H1 (cell line): ENCODE measurements at regions not wholly inside any gene's neighbourhood (a gene's known extent, or its start where the extent isn't known, plus 50 kb on each side); places are given as distances from the start of the nearest gene placed in this dataset.
A peak's percentile ranks its signal among the peaks of the same experiment; 100 is the strongest.

Source experiments
- CTCF ChIA-PET: fragments of 300-600 bp; sonication (Branson Sonifier 250); formaldehyde crosslinking; loops from one replicate; lab custom pipeline; 2021; ENCODE audit not compliant: partially characterized antibody; lab: Charles Lee
- POLR2A ChIA-PET: fragments of 300-600 bp; sonication (Branson Sonifier 250); formaldehyde crosslinking; loops from one replicate; lab custom pipeline; 2021; ENCODE audit warnings: inconsistent platforms; ENCODE audit not compliant: partially characterized antibody; lab: Charles Lee
- DNase-seq, 2 experiments: peaks; one replicate each; pipeline versions ENCODE4 v3.0.0 to v3.0.0-alpha.2; 2010 to 2022; ENCODE audit warnings: low spot score in 2 of 2, low read depth in 1 of 2, mixed read lengths in 1 of 2
- FAIRE-seq: peaks from 2 replicates; lab custom pipeline; 2011; peaks lifted over from hg19 to GRCh38; lab: Jason Lieb, UNC
- H2AFZ ChIP-seq: 2 replicates; pipeline ENCODE4 v1.8.1; 2012; ENCODE audit warnings: low read length, inconsistent platforms
- H2AK5ac ChIP-seq: 2 replicates; pipeline ENCODE4 v1.6.1; 2013; ENCODE audit warnings: low read depth, low read length
- H2BK120ac ChIP-seq: replicated peaks from 2 replicates; pipeline ENCODE3; 2013; ENCODE audit warnings: low read depth, low read length, inconsistent platforms
- H2BK12ac ChIP-seq: 2 replicates; pipeline ENCODE4 v1.6.1; 2013; ENCODE audit warnings: low read depth, low read length
- H2BK15ac ChIP-seq: 2 replicates; pipeline ENCODE4 v1.6.1; 2013; ENCODE audit warnings: low read length
- H2BK20ac ChIP-seq: 2 replicates; pipeline ENCODE4 v1.6.1; 2013; ENCODE audit warnings: low read length
- H2BK5ac ChIP-seq: 2 replicates; pipeline ENCODE4 v1.6.1; 2013; ENCODE audit warnings: low read depth, low read length
- H3K14ac ChIP-seq: 2 replicates; pipeline ENCODE4 v1.6.1; 2013; ENCODE audit warnings: inconsistent platforms; ENCODE audit not compliant: insufficient read length
- H3K18ac ChIP-seq: 2 replicates; pipeline ENCODE4 v1.6.1; 2013; ENCODE audit warnings: low read length; ENCODE audit errors: extremely low read depth
- H3K23ac ChIP-seq: 2 replicates; pipeline ENCODE4 v1.6.1; 2013; ENCODE audit warnings: inconsistent platforms; ENCODE audit not compliant: insufficient read length
- H3K23me2 ChIP-seq: 2 replicates; pipeline ENCODE4 v1.6.1; 2013; ENCODE audit warnings: low read depth, low read length
- H3K27ac ChIP-seq: 2 replicates; pipeline ENCODE4 v1.6.1; 2011; ENCODE audit warnings: low read depth, low read length, inconsistent platforms
- H3K27me3 ChIP-seq, 4 experiments: replicated peaks in 1 of 4; 1 replicate in 1 of 4; 2 replicates in 3 of 4; pipeline versions ENCODE4 v1.6.1 to v1.8.1; 2011 to 2013; ENCODE audit warnings: low read length in 3 of 4, mild to moderate bottlenecking in 3 of 4, inconsistent platforms in 2 of 4, mixed read lengths in 2 of 4, moderate library complexity in 1 of 4; ENCODE audit not compliant: control insufficient read depth in 3 of 4, insufficient read depth in 3 of 4; ENCODE audit errors: extremely low read depth in 1 of 4
- H3K36me3 ChIP-seq, 4 experiments: 2 replicates each; pipeline versions ENCODE4 v1.6.1 to v1.8.1; 2011 to 2013; ENCODE audit warnings: mild to moderate bottlenecking in 4 of 4, low read length in 3 of 4, moderate library complexity in 2 of 4, control low read depth in 1 of 4, inconsistent platforms in 1 of 4; ENCODE audit not compliant: insufficient read depth in 4 of 4, control insufficient read depth in 2 of 4
- H3K4ac ChIP-seq: replicated peaks from 2 replicates; pipeline ENCODE3; 2013; ENCODE audit warnings: low read length, low read depth, mixed read lengths, inconsistent platforms; ENCODE audit not compliant: insufficient read length
- H3K4me1 ChIP-seq, 4 experiments: replicated peaks in 1 of 4; 1 replicate in 1 of 4; 2 replicates in 3 of 4; pipeline versions ENCODE4 v1.6.1 to v1.8.1; 2011 to 2013; ENCODE audit warnings: low read length in 3 of 4, inconsistent platforms in 2 of 4, mixed read lengths in 1 of 4; ENCODE audit not compliant: insufficient read depth in 4 of 4, control insufficient read depth in 3 of 4
- H3K4me2 ChIP-seq, 2 experiments: 2 replicates each; pipeline versions ENCODE4 v1.6.1 to v1.8.1; 2011 to 2013; ENCODE audit warnings: low read depth in 2 of 2, low read length in 2 of 2, control low read depth in 1 of 2, inconsistent platforms in 1 of 2, mild to moderate bottlenecking in 1 of 2; ENCODE audit not compliant: insufficient read depth in 1 of 2
- H3K4me3 ChIP-seq, 4 experiments: fragments of 200-600, 300-600 bp in 1 of 4; sonication (generic), shearing (Covaris generic), sonication (Bioruptor Twin) in 1 of 4; 2 replicates each; pipeline versions ENCODE4 v1.5.1 to v1.8.1; 2011 to 2016; ENCODE audit warnings: low read length in 4 of 4, low read depth in 3 of 4, control low read depth in 2 of 4, inconsistent platforms in 2 of 4, mild to moderate bottlenecking in 2 of 4, mixed read lengths in 1 of 4, moderate library complexity in 1 of 4; ENCODE audit not compliant: insufficient read depth in 2 of 4; ENCODE audit errors: extremely low read depth in 1 of 4
- H3K56ac ChIP-seq: replicated peaks from 2 replicates; pipeline ENCODE3; 2013; ENCODE audit warnings: low read depth, mild to moderate bottlenecking, mixed read lengths, low read length, inconsistent platforms; ENCODE audit not compliant: insufficient read length
- H3K79me1 ChIP-seq: 2 replicates; pipeline ENCODE4 v1.6.1; 2013; ENCODE audit warnings: low read depth, low read length, control low read depth
- H3K79me2 ChIP-seq, 2 experiments: 2 replicates each; pipeline versions ENCODE4 v1.6.1 to v1.8.1; 2012 to 2013; ENCODE audit warnings: low read length in 2 of 2, mild to moderate bottlenecking in 2 of 2, inconsistent platforms in 1 of 2; ENCODE audit not compliant: insufficient read depth in 2 of 2, control insufficient read depth in 1 of 2
- H3K9ac ChIP-seq, 4 experiments: replicated peaks in 1 of 4; 1 replicate in 1 of 4; 2 replicates in 3 of 4; pipeline versions ENCODE4 v1.6.1 to v1.8.1; 2011 to 2013; ENCODE audit warnings: low read depth in 3 of 4, low read length in 3 of 4, control low read depth in 2 of 4, mild to moderate bottlenecking in 2 of 4, moderate library complexity in 2 of 4, inconsistent platforms in 1 of 4; ENCODE audit errors: extremely low read depth in 1 of 4
- H3K9me3 ChIP-seq, 2 experiments: 2 replicates each; pipeline versions ENCODE4 v1.6.1 to v1.8.1; 2012 to 2013; ENCODE audit warnings: mild to moderate bottlenecking in 2 of 2, moderate library complexity in 2 of 2, control low read depth in 1 of 2, inconsistent platforms in 1 of 2, low read depth in 1 of 2, low read length in 1 of 2, mixed read lengths in 1 of 2; ENCODE audit not compliant: insufficient read depth in 2 of 2
- H4K20me1 ChIP-seq, 2 experiments: replicated peaks in 1 of 2; 2 replicates each; pipeline versions ENCODE3 to v1.8.1; 2011 to 2013; ENCODE audit warnings: inconsistent platforms in 2 of 2, low read length in 2 of 2, mild to moderate bottlenecking in 1 of 2; ENCODE audit not compliant: insufficient read depth in 2 of 2, control insufficient read depth in 1 of 2
- H4K5ac ChIP-seq: 2 replicates; pipeline ENCODE4 v1.6.1; 2013; ENCODE audit warnings: low read length, low read depth, mixed read lengths, inconsistent platforms; ENCODE audit not compliant: insufficient read length
- H4K8ac ChIP-seq: 2 replicates; pipeline ENCODE4 v1.8.0; 2013; ENCODE audit warnings: mild to moderate bottlenecking, moderate library complexity, low read length, inconsistent platforms; ENCODE audit not compliant: insufficient read depth; ENCODE audit errors: extremely low read depth
- H4K91ac ChIP-seq: replicated peaks from 2 replicates; pipeline ENCODE3; 2013; ENCODE audit warnings: low read length, mixed read lengths, inconsistent platforms; ENCODE audit not compliant: insufficient read length
- CTBP2 ChIP-seq: IDR thresholded peaks from 2 replicates; pipeline ENCODE4 v1.7.0; 2011; ENCODE audit warnings: borderline replicate concordance, mild to moderate bottlenecking, moderate library complexity, mixed read lengths, low read length; ENCODE audit not compliant: insufficient read depth, insufficient read length
- CTCF ChIP-seq, 3 experiments: IDR thresholded peaks; 1 replicate in 2 of 3; 2 replicates in 1 of 3; pipeline versions ENCODE4 v1.5.1 to v1.6.1; 2011; ENCODE audit warnings: low read length in 3 of 3, mild to moderate bottlenecking in 3 of 3, inconsistent platforms in 2 of 3, low read depth in 1 of 3, moderate library complexity in 1 of 3; ENCODE audit not compliant: insufficient read depth in 1 of 3; ENCODE audit errors: control extremely low read depth in 1 of 3
- POLR2AphosphoS5 ChIP-seq: IDR thresholded peaks from 2 replicates; pipeline ENCODE4 v1.6.1; 2011; ENCODE audit warnings: low read depth, low read length
- RAD21 ChIP-seq, 2 experiments: IDR thresholded peaks in 1 of 2; conservative IDR thresholded peaks in 1 of 2; 2 replicates each; pipeline ENCODE4 v1.6.1; 2011; ENCODE audit warnings: low read depth in 2 of 2, low read length in 2 of 2, improper control_type of control experiment in 1 of 2, inconsistent platforms in 1 of 2, mild to moderate bottlenecking in 1 of 2, moderate library complexity in 1 of 2
- WGBS, 2 experiments: shearing (Covaris generic) in 1 of 2; methylation state at CpG; one replicate each; pipeline versions ENCODE4 v1.1.6 to v1.1.7; 2013 to 2015; ENCODE audit warnings: low lambda C conversion rate in 2 of 2, mixed read lengths in 2 of 2, inconsistent platforms in 1 of 2, low coverage in 1 of 2, missing lambda C conversion rate in 1 of 2; ENCODE audit not compliant: insufficient replicate concordance in 2 of 2, insufficient coverage in 1 of 2, insufficient read length in 1 of 2; ENCODE audit errors: extremely low coverage in 1 of 2, missing lambda C conversion rate in 1 of 2; 5-methylcytosine and 5-hydroxymethylcytosine counted together

GRCh38 chr3:8301977-8302735, 199.5 kb upstream of the LMCD1 start:
- Histone ChIP-seq H3K14ac (no peak overlapping the region), H3K9me3 (no peaks in the 10 kb centered on the region), H3K27ac (no peak overlapping the region), H2AK5ac (no peak overlapping the region), H3K18ac (no peak overlapping the region), H2BK120ac (no peak overlapping the region), H2BK5ac (no peak overlapping the region), H2BK15ac (no peak overlapping the region), H4K8ac (no peak overlapping the region), H3K9ac (no peak overlapping the region), H3K23ac (no peak overlapping the region), H3K23me2 (no peaks in the 10 kb centered on the region), H3K4me1 (no peaks in the 10 kb centered on the region), H4K91ac (no peak overlapping the region), H3K36me3 (no peaks in the 10 kb centered on the region), H2BK12ac (no peak overlapping the region), H2AFZ (no peak overlapping the region), H3K4ac (no peak overlapping the region), H3K79me2 (no peaks in the 10 kb centered on the region), H2BK20ac (no peak overlapping the region), H3K79me1 (no peaks in the 10 kb centered on the region), H3K56ac (no peak overlapping the region), H3K27me3 (no peaks in the 10 kb centered on the region), H3K4me3 (no peak overlapping the region), H3K4me2 (no peak overlapping the region), H4K5ac (no peak overlapping the region), H4K20me1 (no peaks in the 10 kb centered on the region)
- WGBS, 2 experiments: 44% methylated on average over 7 of the region's 7 CpGs; no CpG with 5 or more reads in 1 of the 2 experiments
- DNase-seq: no peak
- TF ChIP-seq CTCF (IDR thresholded peaks at IDR 0.05; ENCODE audit: control extremely low read depth in 1 of 3, insufficient read depth in 1 of 3, low read depth in 1 of 3, low read length in 3 of 3) (peak in 2 of 3 experiments; percentile 53 to 69; a peak in 2 of 4 replicates), CTBP2 (no peak), RAD21 (IDR thresholded peaks at IDR 0.05 in 1 of 2, conservative IDR thresholded peaks at IDR 0.05 in 1 of 2; ENCODE audit: low read depth in 2 of 2, low read length in 2 of 2) (peak; percentile 78 to 82), POLR2AphosphoS5 (no peak)
- peak; percentile 28 for FAIRE-seq
- ChIA-PET CTCF (interaction anchor here (0.7 to 3.7 kb wide), 43 partner anchors 8 to 1450 kb away, joined by 3 to 36 read pairs (median 4); no protein-coding TSS in a partner anchor), POLR2A (no interaction called here)
